Fibroblast of lung (primary cell): ENCODE measurements at regions not wholly inside any gene's neighbourhood (a gene's known extent, or its start where the extent isn't known, plus 50 kb on each side); places are given as distances from the start of the nearest gene placed in this dataset.

ENCODE experiments used
- DNase-seq, 2 donors: peaks; one replicate each; pipeline versions ENCODE4 v3.0.0 to v3.0.0-alpha.2; 2010; ENCODE audit warnings: low read depth in 2 of 2
- H2AFZ ChIP-seq: 2 replicates; pipeline ENCODE4 v1.5.1; 2012; ENCODE audit warnings: low read length, control low read depth, inconsistent platforms
- H3K27ac ChIP-seq: 2 replicates; pipeline ENCODE4 v1.5.1; 2011; ENCODE audit warnings: low read length, control low read depth; ENCODE audit not compliant: insufficient read depth
- H3K27me3 ChIP-seq: 2 replicates; pipeline ENCODE4 v1.5.1; 2011; ENCODE audit warnings: mild to moderate bottlenecking, low read length; ENCODE audit not compliant: control insufficient read depth, insufficient read depth
- H3K36me3 ChIP-seq: 2 replicates; pipeline ENCODE4 v1.5.1; 2011; ENCODE audit warnings: low read length; ENCODE audit not compliant: control insufficient read depth, insufficient read depth
- H3K4me1 ChIP-seq: 2 replicates; pipeline ENCODE4 v1.5.1; 2011; ENCODE audit warnings: low read length; ENCODE audit not compliant: control insufficient read depth, insufficient read depth; ENCODE audit errors: extremely low read depth
- H3K4me2 ChIP-seq: 2 replicates; pipeline ENCODE4 v1.5.1; 2011; ENCODE audit warnings: low read length, control low read depth; ENCODE audit not compliant: insufficient read depth; ENCODE audit errors: extremely low read depth
- H3K4me3 ChIP-seq, 4 experiments: fragments of 200-600 bp in 1 of 4; sonication (generic) in 1 of 4; replicated peaks in 1 of 4; 2 replicates each; pipeline ENCODE4 v1.5.1; 2011 to 2016; ENCODE audit warnings: low read length in 4 of 4, low read depth in 3 of 4, mild to moderate bottlenecking in 3 of 4, control low read depth in 2 of 4, inconsistent platforms in 1 of 4, mixed read lengths in 1 of 4; ENCODE audit not compliant: insufficient read depth in 1 of 4; ENCODE audit errors: control extremely low read depth in 1 of 4
- H3K79me2 ChIP-seq: 2 replicates; pipeline ENCODE4 v1.5.1; 2012; ENCODE audit warnings: mild to moderate bottlenecking, low read length, inconsistent platforms; ENCODE audit not compliant: control insufficient read depth, insufficient read depth
- H3K9ac ChIP-seq: 2 replicates; pipeline ENCODE4 v1.5.1; 2011; ENCODE audit warnings: mild to moderate bottlenecking, low read length, control low read depth; ENCODE audit not compliant: insufficient read depth
- H3K9me3 ChIP-seq: 2 replicates; pipeline ENCODE4 v1.5.1; 2012; ENCODE audit warnings: low read depth, low read length; ENCODE audit not compliant: control insufficient read depth, insufficient read depth
- H4K20me1 ChIP-seq: 2 replicates; pipeline ENCODE4 v1.5.1; 2011; ENCODE audit warnings: low read length; ENCODE audit not compliant: control insufficient read depth, insufficient read depth; ENCODE audit errors: extremely low read depth
- CTCF ChIP-seq, 2 donors: IDR thresholded peaks in 1 of 2; conservative IDR thresholded peaks in 1 of 2; 1 replicate in 1 of 2; 2 replicates in 1 of 2; pipeline ENCODE4 v1.5.1; 2011 to 2012; ENCODE audit warnings: low read length in 2 of 2, control low read depth in 1 of 2, inconsistent platforms in 1 of 2, low read depth in 1 of 2, mild to moderate bottlenecking in 1 of 2
- EZH2 ChIP-seq: IDR thresholded peaks from 2 replicates; pipeline ENCODE4 v1.5.1; 2012; ENCODE audit warnings: low read length, control low read depth, mild to moderate bottlenecking; ENCODE audit errors: missing control alignments

GRCh38 chr17:73813201-73813600 is 169.0 kb upstream of the SDK2 start:
- H3K79me2 ChIP-seq: no peaks in the 10 kb centered on the region
- no peak overlapping the region for H3K4me3 ChIP-seq
- H3K36me3 ChIP-seq: no peaks in the 10 kb centered on the region
- TF ChIP-seq EZH2 (no peak), CTCF (conservative IDR thresholded peaks at IDR 0.05 in 1 of 2, IDR thresholded peaks at IDR 0.05 in 1 of 2; ENCODE audit: low read depth in 1 of 2, low read length in 2 of 2) (no peak)
- H3K4me1 ChIP-seq: no peaks in the 10 kb centered on the region
- DNase-seq: no peak
- no peaks in the 10 kb centered on the region for H3K27me3 ChIP-seq
- H3K9me3 ChIP-seq: no peaks in the 10 kb centered on the region
- no peak overlapping the region for H3K9ac ChIP-seq
- H3K4me2 ChIP-seq: no peak overlapping the region
- no peak overlapping the region for H2AFZ ChIP-seq
- H3K27ac ChIP-seq: no peak overlapping the region
- H4K20me1 ChIP-seq: no peaks in the 10 kb centered on the region

GRCh38 chr17:73814075-73814474 is 169.8 kb upstream of the SDK2 start:
- no peak for DNase-seq
- Histone ChIP-seq H3K9ac (no peak overlapping the region), H3K79me2 (no peaks in the 10 kb centered on the region)

GRCh38 chr17:73815474-73815873 is 171.2 kb upstream of the SDK2 start:
- H3K4me3 ChIP-seq: no peak overlapping the region
- H3K9me3 ChIP-seq: no peaks in the 10 kb centered on the region
- H3K27ac ChIP-seq: no peak overlapping the region
- no peaks in the 10 kb centered on the region for H3K79me2 ChIP-seq
- no peak for DNase-seq
- H3K36me3 ChIP-seq: no peaks in the 10 kb centered on the region
- no peak overlapping the region for H3K4me2 ChIP-seq
- H2AFZ ChIP-seq: no peak overlapping the region
- H3K9ac ChIP-seq: no peak overlapping the region
- no peaks in the 10 kb centered on the region for H3K4me1 ChIP-seq
- H3K27me3 ChIP-seq: no peaks in the 10 kb centered on the region
- H4K20me1 ChIP-seq: no peaks in the 10 kb centered on the region
- TF ChIP-seq CTCF (conservative IDR thresholded peaks at IDR 0.05 in 1 of 2, IDR thresholded peaks at IDR 0.05 in 1 of 2; ENCODE audit: low read depth in 1 of 2, low read length in 2 of 2) (no peak), EZH2 (no peak)

More at GRCh38 chr17:73814075-73814474, 169.8 kb upstream of the SDK2 start:
- no peak overlapping the region for H3K4me3 ChIP-seq
- H3K9me3 ChIP-seq: no peaks in the 10 kb centered on the region
- no peaks in the 10 kb centered on the region for H3K4me1 ChIP-seq
- no peak overlapping the region for H2AFZ ChIP-seq
- TF ChIP-seq CTCF (conservative IDR thresholded peaks at IDR 0.05 in 1 of 2, IDR thresholded peaks at IDR 0.05 in 1 of 2; ENCODE audit: low read depth in 1 of 2, low read length in 2 of 2) (no peak), EZH2 (no peak)
- H4K20me1 ChIP-seq: no peaks in the 10 kb centered on the region
- H3K36me3 ChIP-seq: no peaks in the 10 kb centered on the region
- H3K27ac ChIP-seq: no peak overlapping the region
- no peak overlapping the region for H3K4me2 ChIP-seq
- no peaks in the 10 kb centered on the region for H3K27me3 ChIP-seq
